ENCODE measurements at regions not wholly inside any gene's neighbourhood (a gene's known extent, or its start where the extent isn't known, plus 50 kb on each side); places are given as distances from the start of the nearest gene placed in this dataset.
"Not testable (repeated sequence)": the region's sequence is repeated elsewhere in the genome, so short reads cannot be mapped to it uniquely, and the experiment has no call there.

DNA sequence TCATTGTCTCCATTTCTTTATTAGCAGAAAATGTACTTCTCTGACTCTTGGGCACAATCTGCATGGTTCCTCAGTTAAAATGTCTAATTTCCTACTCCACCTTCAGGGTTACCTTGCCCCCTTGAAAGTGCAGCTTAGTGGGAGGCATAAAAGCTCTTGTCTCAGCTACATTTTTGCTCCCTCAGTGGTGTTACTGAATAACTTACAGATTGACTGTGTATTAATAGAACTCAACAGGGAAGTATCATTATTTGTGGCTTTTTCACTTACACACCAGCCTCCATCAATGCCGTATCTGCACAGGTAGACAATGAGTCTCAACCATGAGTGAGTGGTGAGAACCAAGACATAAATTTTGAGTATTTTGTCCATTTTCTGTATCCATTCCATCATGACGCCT is 456.2 kb upstream of the MIR17HG start:
- no peaks in the 10 kb centered on the region for H3K79me2 ChIP-seq
- TF ChIP-seq, protein P1, sequence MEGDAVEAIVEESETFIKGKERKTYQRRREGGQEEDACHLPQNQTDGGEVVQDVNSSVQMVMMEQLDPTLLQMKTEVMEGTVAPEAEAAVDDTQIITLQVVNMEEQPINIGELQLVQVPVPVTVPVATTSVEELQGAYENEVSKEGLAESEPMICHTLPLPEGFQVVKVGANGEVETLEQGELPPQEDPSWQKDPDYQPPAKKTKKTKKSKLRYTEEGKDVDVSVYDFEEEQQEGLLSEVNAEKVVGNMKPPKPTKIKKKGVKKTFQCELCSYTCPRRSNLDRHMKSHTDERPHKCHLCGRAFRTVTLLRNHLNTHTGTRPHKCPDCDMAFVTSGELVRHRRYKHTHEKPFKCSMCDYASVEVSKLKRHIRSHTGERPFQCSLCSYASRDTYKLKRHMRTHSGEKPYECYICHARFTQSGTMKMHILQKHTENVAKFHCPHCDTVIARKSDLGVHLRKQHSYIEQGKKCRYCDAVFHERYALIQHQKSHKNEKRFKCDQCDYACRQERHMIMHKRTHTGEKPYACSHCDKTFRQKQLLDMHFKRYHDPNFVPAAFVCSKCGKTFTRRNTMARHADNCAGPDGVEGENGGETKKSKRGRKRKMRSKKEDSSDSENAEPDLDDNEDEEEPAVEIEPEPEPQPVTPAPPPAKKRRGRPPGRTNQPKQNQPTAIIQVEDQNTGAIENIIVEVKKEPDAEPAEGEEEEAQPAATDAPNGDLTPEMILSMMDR (IDR thresholded peaks at IDR 0.05), result no peak
- H3K27me3 ChIP-seq (ENCODE audit: control insufficient read depth, insufficient read depth, low read length), result no peaks in the 10 kb centered on the region
- H3K4me2 ChIP-seq (ENCODE audit: low read length), result no peak overlapping the region
- H3K36me3 ChIP-seq (ENCODE audit: control insufficient read depth, insufficient read depth, low read length), result no peaks in the 10 kb centered on the region
- H3K9me3 ChIP-seq (ENCODE audit: control insufficient read depth, low read length), result no peaks in the 10 kb centered on the region
- no peaks in the 10 kb centered on the region for H3K4me1 ChIP-seq
- no peak overlapping the region for H3K4me3 ChIP-seq (ENCODE audit: low read depth, low read length)
- no peak overlapping the region for H2AFZ ChIP-seq
- H3K9ac ChIP-seq, result no peak overlapping the region
- no peak overlapping the region for H3K27ac ChIP-seq

DNA sequence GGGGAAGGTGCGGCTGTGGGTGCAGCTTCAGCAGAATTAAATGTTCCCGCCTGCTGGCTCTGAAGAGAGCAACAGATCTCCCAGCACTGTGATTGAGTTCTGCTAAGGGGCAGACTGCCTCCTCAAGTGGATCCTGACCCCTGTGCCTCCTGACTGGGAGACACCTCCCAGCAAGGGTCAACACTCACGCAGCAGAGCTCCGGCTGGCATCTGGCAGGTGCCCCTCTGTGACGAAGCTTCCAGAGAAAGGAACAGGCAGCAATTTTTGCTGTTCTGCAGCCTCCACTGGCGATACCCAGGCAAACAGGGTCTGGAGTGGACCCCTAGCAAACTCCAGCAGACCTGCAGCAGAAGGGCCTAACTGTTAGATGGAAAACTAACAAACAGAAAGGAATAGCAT is 454.3 kb upstream of the MIR17HG start:
- not testable (repeated sequence) for H3K9ac ChIP-seq; H3K4me2 ChIP-seq (ENCODE audit: low read length); H3K79me2 ChIP-seq; H3K27me3 ChIP-seq (ENCODE audit: control insufficient read depth, insufficient read depth, low read length); H3K27ac ChIP-seq; H2AFZ ChIP-seq; H3K9me3 ChIP-seq (ENCODE audit: control insufficient read depth, low read length); H3K4me1 ChIP-seq; H3K4me3 ChIP-seq (ENCODE audit: low read depth, low read length); H3K36me3 ChIP-seq (ENCODE audit: control insufficient read depth, insufficient read depth, low read length)

DNA sequence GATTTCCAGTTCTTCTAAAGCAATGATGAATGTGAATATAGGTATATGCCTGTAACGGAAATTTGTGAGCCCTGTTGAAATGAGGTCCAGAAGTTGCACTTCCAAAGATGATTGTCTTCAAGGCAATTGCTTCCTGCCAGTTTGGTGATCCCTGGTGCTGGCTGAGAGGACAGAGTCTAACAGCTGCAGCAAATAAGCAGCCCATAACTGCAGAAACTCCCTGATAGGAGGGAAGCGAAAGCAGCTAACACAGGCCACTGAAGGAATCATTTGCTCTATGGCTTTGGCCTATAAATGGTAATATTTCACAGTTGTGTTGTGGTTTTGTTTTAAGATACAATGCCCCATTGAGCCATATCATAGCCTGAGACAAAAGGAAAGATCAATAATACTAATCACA is 451.5 kb upstream of the MIR17HG start:
- Histone ChIP-seq H3K36me3 (ENCODE audit: control insufficient read depth, insufficient read depth, low read length) (no peaks in the 10 kb centered on the region), H3K27ac (no peak overlapping the region), H3K27me3 (ENCODE audit: control insufficient read depth, insufficient read depth, low read length) (no peaks in the 10 kb centered on the region), H2AFZ (no peak overlapping the region), H3K4me1 (no peaks in the 10 kb centered on the region), H3K9ac (no peak overlapping the region), H3K4me3 (ENCODE audit: low read depth, low read length) (no peak overlapping the region), H3K9me3 (ENCODE audit: control insufficient read depth, low read length) (no peaks in the 10 kb centered on the region), H3K4me2 (ENCODE audit: low read length) (no peak overlapping the region), H3K79me2 (no peaks in the 10 kb centered on the region)
- TF ChIP-seq, protein P1 (IDR thresholded peaks at IDR 0.05), result no peak

DNA sequence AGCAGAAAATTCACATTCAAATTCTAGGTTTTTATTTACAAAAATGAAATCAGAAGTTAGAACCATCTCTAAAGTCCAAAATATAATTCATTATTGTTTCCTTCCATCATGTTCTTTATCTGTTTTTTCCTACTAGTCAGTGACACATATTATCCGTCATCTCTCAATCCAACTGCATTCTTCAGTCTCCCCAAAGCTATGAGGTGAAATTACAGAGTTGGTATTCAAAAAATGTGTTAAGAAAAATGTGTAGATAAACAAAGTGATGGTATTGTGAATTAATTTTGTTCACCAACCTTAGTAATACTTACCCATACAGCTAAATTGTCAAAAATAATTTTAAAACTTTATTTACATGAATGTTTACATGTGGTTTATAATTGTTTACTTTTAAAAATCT is 448.7 kb upstream of the MIR17HG start:
- H3K79me2 ChIP-seq, result no peaks in the 10 kb centered on the region
- TF ChIP-seq, protein P1 (IDR thresholded peaks at IDR 0.05), result no peak
- H3K9ac ChIP-seq, result no peak overlapping the region
- no peaks in the 10 kb centered on the region for H3K36me3 ChIP-seq (ENCODE audit: control insufficient read depth, insufficient read depth, low read length)
- H3K27me3 ChIP-seq (ENCODE audit: control insufficient read depth, insufficient read depth, low read length), result no peaks in the 10 kb centered on the region
- no peak overlapping the region for H3K4me3 ChIP-seq (ENCODE audit: low read depth, low read length)
- H3K9me3 ChIP-seq (ENCODE audit: control insufficient read depth, low read length), result no peaks in the 10 kb centered on the region
- no peaks in the 10 kb centered on the region for H3K4me1 ChIP-seq
- no peak overlapping the region for H3K27ac ChIP-seq
- H3K4me2 ChIP-seq (ENCODE audit: low read length), result no peak overlapping the region
- no peak overlapping the region for H2AFZ ChIP-seq

DNA sequence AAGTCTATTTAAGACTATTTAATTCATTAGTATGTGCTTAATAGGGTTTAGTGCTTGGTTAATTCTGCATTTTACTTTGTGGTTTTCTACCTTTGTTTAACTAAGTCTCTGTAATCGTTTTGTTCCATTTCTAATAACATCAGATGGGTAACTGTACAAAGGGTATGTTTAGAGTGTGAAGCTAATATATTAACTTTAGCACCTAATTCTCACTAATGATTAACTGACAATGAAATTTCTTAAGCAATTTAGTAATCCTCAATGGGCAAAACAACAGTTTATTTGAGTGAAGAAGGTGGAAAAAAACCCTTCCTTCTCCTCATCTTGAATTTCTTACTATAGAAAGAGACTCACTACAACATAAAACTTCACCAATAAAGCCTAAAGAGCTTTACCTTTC is 448.1 kb upstream of the MIR17HG start:
- H3K4me2 ChIP-seq (ENCODE audit: low read length), result no peak overlapping the region
- no peaks in the 10 kb centered on the region for H3K4me1 ChIP-seq
- TF ChIP-seq, protein P1 (IDR thresholded peaks at IDR 0.05), result no peak
- no peak overlapping the region for H2AFZ ChIP-seq
- no peaks in the 10 kb centered on the region for H3K27me3 ChIP-seq (ENCODE audit: control insufficient read depth, insufficient read depth, low read length)
- H3K36me3 ChIP-seq (ENCODE audit: control insufficient read depth, insufficient read depth, low read length), result no peaks in the 10 kb centered on the region
- H3K27ac ChIP-seq, result no peak overlapping the region
- H3K4me3 ChIP-seq (ENCODE audit: low read depth, low read length), result no peak overlapping the region
- H3K9ac ChIP-seq, result no peak overlapping the region
- no peaks in the 10 kb centered on the region for H3K79me2 ChIP-seq
- H3K9me3 ChIP-seq (ENCODE audit: control insufficient read depth, low read length), result no peaks in the 10 kb centered on the region

Measured in parathyroid adenoma (tissue), 2 donors.